ENCODE measurements at regions not wholly inside any gene's neighbourhood (a gene's known extent, or its start where the extent isn't known, plus 50 kb on each side); places are given as distances from the start of the nearest gene placed in this dataset.

- no peak for TF ChIP-seq ZFPM2 (CRISPR knock-in tag; IDR thresholded peaks at IDR 0.05)
- Histone ChIP-seq H3K4me2 (ENCODE audit: insufficient read depth, low read length) (no peak overlapping the region), H3K9ac (ENCODE audit: insufficient read depth in 1 of 2, low read depth in 2 of 2, low read length in 2 of 2) (no peak overlapping the region), H3K4me3 (no peak overlapping the region), H3K36me3 (ENCODE audit: control insufficient read depth, insufficient read depth, low read length) (no peaks in the 10 kb centered on the region), H3K27me3 (ENCODE audit: control insufficient read depth in 2 of 2, insufficient read depth in 2 of 2, low read length in 2 of 2) (no peaks in the 10 kb centered on the region), H3K9me3 (replicated peaks; ENCODE audit: control insufficient read depth, insufficient read depth, low read depth, low read length) (no peaks in the 10 kb centered on the region), H3K4me1 (replicated peaks in 1 of 2; ENCODE audit: control insufficient read depth in 2 of 2, insufficient read depth in 2 of 2, low read length in 2 of 2) (no peaks in the 10 kb centered on the region), H3K79me2 (ENCODE audit: control insufficient read depth, insufficient read depth, low read length) (no peaks in the 10 kb centered on the region), H4K20me1 (replicated peaks; ENCODE audit: control insufficient read depth, insufficient read depth, low read length) (no peaks in the 10 kb centered on the region), H3K9me1 (ENCODE audit: control insufficient read depth, insufficient read depth, low read length) (no peaks in the 10 kb centered on the region), H3K27ac (ENCODE audit: extremely low read depth, low read depth, low read length) (no peak overlapping the region), H2AFZ (ENCODE audit: low read depth, low read length) (no peak overlapping the region)
- ATAC-seq (no peak), FAIRE-seq (no peak), DNase-seq (ENCODE audit: extremely low read depth in 1 of 4, low spot score in 3 of 4) (no peak)
- WGBS (ENCODE audit: insufficient coverage, low coverage, missing lambda C conversion rate): 0% methylated on average over 8 of the region's 9 CpGs
- intact Hi-C loops (cut with micrococcal nuclease): no loop called here
- ChIA-PET CTCF (ENCODE audit: low intra/inter-chr PET ratio) (no interaction called here), POLR2A (no interaction called here)
- no TSS peak for BruUV-seq (replicated peaks)
- in situ Hi-C loops (cut with MboI): no loop called here
Observed at GRCh38 chr19:56949626-56950025, 109.1 kb upstream of the PEG3 start.

DNA sequence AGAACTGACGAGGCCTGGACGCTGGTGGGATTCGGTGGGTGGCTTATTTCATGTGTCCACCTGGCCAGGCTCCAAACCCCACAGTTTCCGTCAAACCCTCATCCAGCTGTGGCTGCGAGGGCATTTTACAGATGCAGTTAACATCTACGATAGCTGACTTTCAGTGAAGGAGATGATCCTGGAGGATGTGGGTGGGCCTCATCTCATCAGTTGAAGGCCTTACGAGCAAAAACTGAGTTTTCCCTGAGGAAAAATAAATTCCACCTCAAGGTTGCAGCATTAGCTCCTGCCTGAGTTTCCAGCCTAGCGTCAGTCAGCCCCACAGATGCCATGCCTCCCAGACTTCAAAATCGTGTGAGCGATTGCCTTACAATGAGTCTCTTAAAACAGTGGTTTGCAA, 111.1 kb upstream of the PEG3 start:
- Histone ChIP-seq H3K79me2 (ENCODE audit: control insufficient read depth, insufficient read depth, low read length) (no peaks in the 10 kb centered on the region), H3K27ac (ENCODE audit: extremely low read depth, low read depth, low read length) (no peak overlapping the region), H3K4me1 (replicated peaks in 1 of 2; ENCODE audit: control insufficient read depth in 2 of 2, insufficient read depth in 2 of 2, low read length in 2 of 2) (no peaks in the 10 kb centered on the region), H2AFZ (ENCODE audit: low read depth, low read length) (no peak overlapping the region), H3K9me3 (replicated peaks; ENCODE audit: control insufficient read depth, insufficient read depth, low read depth, low read length) (no peaks in the 10 kb centered on the region), H3K4me2 (ENCODE audit: insufficient read depth, low read length) (no peak overlapping the region), H3K9me1 (ENCODE audit: control insufficient read depth, insufficient read depth, low read length) (no peaks in the 10 kb centered on the region), H3K9ac (ENCODE audit: insufficient read depth in 1 of 2, low read depth in 2 of 2, low read length in 2 of 2) (no peak overlapping the region), H3K36me3 (ENCODE audit: control insufficient read depth, insufficient read depth, low read length) (no peaks in the 10 kb centered on the region), H3K4me3 (no peak overlapping the region), H4K20me1 (replicated peaks; ENCODE audit: control insufficient read depth, insufficient read depth, low read length) (no peaks in the 10 kb centered on the region), H3K27me3 (ENCODE audit: control insufficient read depth in 2 of 2, insufficient read depth in 2 of 2, low read length in 2 of 2) (no peaks in the 10 kb centered on the region)
- intact Hi-C loops (cut with micrococcal nuclease) (no loop called here), in situ Hi-C loops (cut with MboI) (no loop called here)
- no peak for FAIRE-seq
- 2% methylated on average over 10 of the region's 10 CpGs for WGBS (ENCODE audit: insufficient coverage, low coverage, missing lambda C conversion rate)
- ChIA-PET CTCF (ENCODE audit: low intra/inter-chr PET ratio) (no interaction called here), POLR2A (no interaction called here)
- no peak for ATAC-seq
- no peak for DNase-seq (ENCODE audit: extremely low read depth in 1 of 4, low spot score in 3 of 4)
- no peak for TF ChIP-seq YY1 (IDR thresholded peaks at IDR 0.05; ENCODE audit: borderline replicate concordance in 1 of 3, control insufficient read depth in 1 of 3, extremely low read depth in 1 of 3, insufficient read depth in 3 of 3, insufficient read length in 1 of 3, insufficient replicate concordance in 2 of 3, low read depth in 1 of 3, low read length in 2 of 3)
- no peak for TF ChIP-seq PCBP1 (IDR thresholded peaks at IDR 0.05; ENCODE audit: low read depth, low read length, poor library complexity, severe bottlenecking)
- TF ChIP-seq ZNF134 (CRISPR knock-in tag; conservative IDR thresholded peaks at IDR 0.05): peak; percentile 94
- TF ChIP-seq SETDB1 (IDR thresholded peaks at IDR 0.05; ENCODE audit: low read length): no peak
- no peak for TF ChIP-seq ZNF408 (CRISPR knock-in tag; IDR thresholded peaks at IDR 0.05; ENCODE audit: low read depth)
- no TSS peak for BruUV-seq (replicated peaks)

Data from K562 (cell line).